SH-SY5Y (cell line): ENCODE measurements at regions not wholly inside any gene's neighbourhood (a gene's known extent, or its start where the extent isn't known, plus 50 kb on each side); places are given as distances from the start of the nearest gene placed in this dataset.
A peak's percentile ranks its signal among the peaks of the same experiment; 100 is the strongest.

Experiments
- GATA2 ChIP-seq: IDR thresholded peaks from 2 replicates; pipeline ENCODE4 v1.6.1; 2011; ENCODE audit warnings: mild to moderate bottlenecking, low read depth, low read length
- GATA3 ChIP-seq: IDR thresholded peaks from 2 replicates; pipeline ENCODE4 v1.6.1; 2011; ENCODE audit warnings: low read depth, mild to moderate bottlenecking, low read length, moderate library complexity

DNA sequence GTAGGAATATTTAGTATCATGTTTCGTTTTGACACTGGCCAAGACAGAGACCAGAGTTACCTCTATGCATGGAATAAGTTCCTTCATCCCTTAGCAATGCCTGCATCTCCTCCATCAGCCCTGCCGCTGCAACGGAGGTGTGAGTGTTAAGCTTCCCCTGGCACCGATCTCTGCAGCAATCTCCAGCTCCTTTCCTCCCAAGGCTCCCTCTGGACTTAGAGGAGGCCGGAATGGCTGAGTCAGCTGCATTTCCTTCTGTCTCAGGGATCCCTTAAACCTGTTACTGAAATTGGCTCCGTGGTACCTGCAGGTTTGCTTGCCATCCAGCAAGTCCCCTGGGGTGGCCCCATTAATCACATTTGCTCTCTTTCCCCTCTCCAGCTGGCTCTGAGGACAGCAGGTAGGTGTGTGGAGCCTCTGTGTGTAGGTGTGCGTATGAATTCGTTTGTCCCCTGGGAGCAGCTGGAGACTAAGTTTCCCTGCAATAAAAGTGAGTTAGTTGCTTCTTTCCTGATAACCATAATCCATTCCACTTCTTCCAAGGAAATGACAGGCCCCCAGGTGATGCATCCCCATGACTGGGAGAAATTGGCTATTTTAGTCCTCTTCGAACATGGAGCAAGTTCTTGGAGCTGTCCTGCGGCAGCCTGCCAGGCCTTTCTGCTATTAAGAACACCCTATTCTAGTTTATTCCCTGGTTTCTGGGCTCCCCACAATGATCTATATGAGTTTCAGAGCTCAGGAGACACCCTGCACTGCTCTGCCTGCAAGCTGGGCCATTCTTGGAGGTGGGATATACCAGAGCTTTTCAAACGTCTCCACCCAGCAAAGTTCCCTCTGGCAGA is 457.2 kb upstream of the CADM1 start:
- TF ChIP-seq GATA2 (peak; percentile 41), GATA3 (no peak)
